ENCODE measurements at regions not wholly inside any gene's neighbourhood (a gene's known extent, or its start where the extent isn't known, plus 50 kb on each side); places are given as distances from the start of the nearest gene placed in this dataset.

GRCh38 chr15:61712129-61712759 is 348.0 kb downstream of the VPS13C start:
- Histone ChIP-seq H3K9me3 (ENCODE audit: insufficient read depth, low read length) (no peaks in the 10 kb centered on the region), H3K4me1 (ENCODE audit: low read length) (no peaks in the 10 kb centered on the region), H3K4me3 (ENCODE audit: low read length) (no peak overlapping the region), H3K27me3 (ENCODE audit: low read depth, low read length) (no peaks in the 10 kb centered on the region), H3K79me2 (ENCODE audit: low read length) (no peaks in the 10 kb centered on the region), H3K36me3 (replicated peaks; ENCODE audit: low read depth, low read length) (no peaks in the 10 kb centered on the region), H3K27ac (ENCODE audit: low read length) (no peak overlapping the region), H4K20me1 (ENCODE audit: insufficient read depth, low read length) (no peaks in the 10 kb centered on the region), H2AFZ (ENCODE audit: low read depth, low read length) (no peak overlapping the region), H3K9ac (ENCODE audit: low read length) (no peak overlapping the region), H3K4me2 (ENCODE audit: low read length) (no peak overlapping the region)
- no peak for TF ChIP-seq EZH2phosphoT487 (IDR thresholded peaks at IDR 0.05; ENCODE audit: low read depth)
- TF ChIP-seq CTCF (IDR thresholded peaks at IDR 0.05; ENCODE audit: low read depth, low read length), result no peak

GRCh38 chr15:61702224-61703020 is 357.8 kb downstream of the VPS13C start:
- H3K36me3 ChIP-seq (replicated peaks; ENCODE audit: low read depth, low read length), result no peaks in the 10 kb centered on the region
- no peaks in the 10 kb centered on the region for H3K9me3 ChIP-seq (ENCODE audit: insufficient read depth, low read length)
- H3K27me3 ChIP-seq (ENCODE audit: low read depth, low read length), result peaks cover 11% of the 10 kb centered on the region; the same call in 1 of the 2 replicates
- H3K9ac ChIP-seq (ENCODE audit: low read length), result no peak overlapping the region
- H3K27ac ChIP-seq (ENCODE audit: low read length), result no peak overlapping the region
- H4K20me1 ChIP-seq (ENCODE audit: insufficient read depth, low read length), result no peaks in the 10 kb centered on the region
- H3K79me2 ChIP-seq (ENCODE audit: low read length), result no peaks in the 10 kb centered on the region
- H3K4me1 ChIP-seq (ENCODE audit: low read length), result no peaks in the 10 kb centered on the region
- no peak for TF ChIP-seq EZH2phosphoT487 (IDR thresholded peaks at IDR 0.05; ENCODE audit: low read depth)
- TF ChIP-seq CTCF (IDR thresholded peaks at IDR 0.05; ENCODE audit: low read depth, low read length), result no peak
- no peak overlapping the region for H3K4me2 ChIP-seq (ENCODE audit: low read length)
- no peak overlapping the region for H2AFZ ChIP-seq (ENCODE audit: low read depth, low read length)
- no peak overlapping the region for H3K4me3 ChIP-seq (ENCODE audit: low read length)

GRCh38 chr15:61701455-61701854 is 358.8 kb downstream of the VPS13C start:
- Histone ChIP-seq H3K27me3 (ENCODE audit: low read depth, low read length) (peaks cover 14% of the 10 kb centered on the region; the same call in 1 of the 2 replicates), H3K4me3 (ENCODE audit: low read length) (no peak overlapping the region), H3K4me2 (ENCODE audit: low read length) (no peak overlapping the region), H2AFZ (ENCODE audit: low read depth, low read length) (no peak overlapping the region), H4K20me1 (ENCODE audit: insufficient read depth, low read length) (no peaks in the 10 kb centered on the region), H3K9ac (ENCODE audit: low read length) (no peak overlapping the region), H3K79me2 (ENCODE audit: low read length) (no peaks in the 10 kb centered on the region), H3K27ac (ENCODE audit: low read length) (no peak overlapping the region), H3K4me1 (ENCODE audit: low read length) (no peaks in the 10 kb centered on the region), H3K36me3 (replicated peaks; ENCODE audit: low read depth, low read length) (no peaks in the 10 kb centered on the region), H3K9me3 (ENCODE audit: insufficient read depth, low read length) (no peaks in the 10 kb centered on the region)
- TF ChIP-seq CTCF (IDR thresholded peaks at IDR 0.05; ENCODE audit: low read depth, low read length), result no peak
- TF ChIP-seq EZH2phosphoT487 (IDR thresholded peaks at IDR 0.05; ENCODE audit: low read depth), result no peak

GRCh38 chr15:61700803-61701202 is 359.4 kb downstream of the VPS13C start:
- Histone ChIP-seq H3K9ac (ENCODE audit: low read length) (no peak overlapping the region), H3K27me3 (ENCODE audit: low read depth, low read length) (peaks cover 14% of the 10 kb centered on the region; the same call in 1 of the 2 replicates), H3K4me3 (ENCODE audit: low read length) (no peak overlapping the region), H3K9me3 (ENCODE audit: insufficient read depth, low read length) (no peaks in the 10 kb centered on the region), H3K4me1 (ENCODE audit: low read length) (no peaks in the 10 kb centered on the region), H4K20me1 (ENCODE audit: insufficient read depth, low read length) (no peaks in the 10 kb centered on the region), H2AFZ (ENCODE audit: low read depth, low read length) (no peak overlapping the region), H3K4me2 (ENCODE audit: low read length) (no peak overlapping the region), H3K36me3 (replicated peaks; ENCODE audit: low read depth, low read length) (no peaks in the 10 kb centered on the region), H3K79me2 (ENCODE audit: low read length) (no peaks in the 10 kb centered on the region), H3K27ac (ENCODE audit: low read length) (no peak overlapping the region)
- no peak for TF ChIP-seq CTCF (IDR thresholded peaks at IDR 0.05; ENCODE audit: low read depth, low read length)
- TF ChIP-seq EZH2phosphoT487 (IDR thresholded peaks at IDR 0.05; ENCODE audit: low read depth), result no peak

Data from OCI-LY3 (cell line).